A549 (cell line): ENCODE measurements at regions not wholly inside any gene's neighbourhood (a gene's known extent, or its start where the extent isn't known, plus 50 kb on each side); places are given as distances from the start of the nearest gene placed in this dataset.

Experiments used
- ATAC-seq, 2 experiments: fragments of 200-7000 bp in 1 of 2; fragments of >200 bp in 1 of 2; cut with Nextera tagmentation in 1 of 2; cut with Tn5 transposase in 1 of 2; 3 replicates each; pipeline versions ENCODE4 v1.8.0 to v1.9.1; 2018 to 2020; ENCODE audit warnings: mild to moderate bottlenecking in 1 of 2, moderate library complexity in 1 of 2
- CTCF ChIA-PET: fragments of 300-600 bp; sonication (Branson Sonifier 250); formaldehyde crosslinking; extraction: SDS; loops from one replicate; lab custom pipeline; 2021; ENCODE audit warnings: antibody characterized with exemption, inconsistent platforms; lab: Yijun Ruan, JAX
- POLR2A ChIA-PET: fragments of 350-600 bp; formaldehyde crosslinking; extraction: SDS; loops from one replicate; lab custom pipeline; 2021; ENCODE audit warnings: antibody characterized with exemption, inconsistent platforms; lab: Yijun Ruan, JAX
- DNase-seq, 2 experiments: peaks; one replicate each; pipeline versions ENCODE4 v3.0.0 to v3.0.0-alpha.2; 2011 to 2016; ENCODE audit warnings: low read depth in 1 of 2, low spot score in 1 of 2
- FAIRE-seq: peaks from 2 replicates; lab custom pipeline; 2011; peaks lifted over from hg19 to GRCh38; lab: Jason Lieb, UNC
- H3K27ac ChIP-seq, 2 experiments: fragments of >200 bp; sonication (Bioruptor Twin); formaldehyde crosslinking; 3 replicates each; pipeline ENCODE4 v1.5.1; 2016 to 2017
- H3K4me1 ChIP-seq: fragments of >200 bp; sonication (Bioruptor Twin); formaldehyde crosslinking; 3 replicates; pipeline ENCODE4 v1.6.1; 2016
- H3K4me2 ChIP-seq: fragments of >200 bp; sonication (Bioruptor Twin); formaldehyde crosslinking; 3 replicates; pipeline ENCODE4 v1.6.1; 2016
- H3K4me3 ChIP-seq: fragments of >200 bp; sonication (Bioruptor Twin); formaldehyde crosslinking; 3 replicates; pipeline ENCODE4 v1.5.1; 2016
- H3K9me3 ChIP-seq: fragments of >200 bp; sonication (Bioruptor Twin); formaldehyde crosslinking; 3 replicates; pipeline ENCODE4 v1.6.1; 2016
- CBX2 ChIP-seq: fragments of 200-600 bp; sonication (generic); IDR thresholded peaks from 2 replicates; pipeline ENCODE4 v1.6.1; 2016; ENCODE audit warnings: low read depth, mild to moderate bottlenecking, borderline replicate concordance
- EHF ChIP-seq: fragments of 250-450 bp; sonication (Bioruptor Pico); IDR thresholded peaks from 2 replicates; pipeline ENCODE4 v1.5.0; 2020; ENCODE audit warnings: mild to moderate bottlenecking
- EHMT2 ChIP-seq: fragments of 200-600 bp; sonication (generic); IDR thresholded peaks from 2 replicates; pipeline ENCODE4 v1.6.1; 2016; ENCODE audit warnings: antibody characterized with exemption, low read depth, mild to moderate bottlenecking, moderate library complexity
- ELK1 ChIP-seq: fragments of 150-350 bp; IDR thresholded peaks from 2 replicates; pipeline ENCODE4 v1.6.1; 2014; ENCODE audit warnings: low read depth, mild to moderate bottlenecking, low read length
- ESRRA ChIP-seq: fragments of 150-350 bp; IDR thresholded peaks from 2 replicates; pipeline ENCODE4 v1.6.1; 2014; ENCODE audit warnings: mild to moderate bottlenecking, low read length, borderline replicate concordance
- FOXS1 ChIP-seq: fragments of 250-450 bp; sonication (Bioruptor Pico); IDR thresholded peaks from 2 replicates; pipeline ENCODE4 v1.5.0; 2020; ENCODE audit warnings: mild to moderate bottlenecking, moderate library complexity
- GATA3 ChIP-seq: IDR thresholded peaks from 2 replicates; pipeline ENCODE4 v1.6.1; 2012; ENCODE audit warnings: borderline replicate concordance
- HDAC2 ChIP-seq: fragments of 200-600 bp; sonication (generic); IDR thresholded peaks from 2 replicates; pipeline ENCODE4 v1.6.1; 2016
- HOXA7 ChIP-seq: fragments of 250-450 bp; sonication (Bioruptor Pico); IDR thresholded peaks from 2 replicates; pipeline ENCODE4 v1.5.0; 2020; ENCODE audit warnings: mild to moderate bottlenecking, moderate library complexity
- JUN ChIP-seq, 2 experiments: fragments of >200 bp; sonication (Bioruptor Twin); formaldehyde crosslinking; IDR thresholded peaks; 2 replicates in 1 of 2; 3 replicates in 1 of 2; pipeline ENCODE4 v1.6.1; 2016 to 2017
- JUNB ChIP-seq: fragments of >200 bp; sonication (Bioruptor Twin); formaldehyde crosslinking; IDR thresholded peaks from 2 replicates; pipeline ENCODE4 v1.6.1; 2016
- KDM1A ChIP-seq: fragments of 200-600 bp; sonication (generic); IDR thresholded peaks from 2 replicates; pipeline ENCODE4 v1.6.1; 2016; ENCODE audit warnings: low read depth, mild to moderate bottlenecking
- KDM5A ChIP-seq: fragments of 200-600 bp; sonication (generic); IDR thresholded peaks from 2 replicates; pipeline ENCODE4 v1.6.1; 2016; ENCODE audit warnings: antibody characterized with exemption, mild to moderate bottlenecking
- MAX ChIP-seq: IDR thresholded peaks from 2 replicates; pipeline ENCODE4 v1.6.1; 2012
- MAZ ChIP-seq: fragments of 150-350 bp; IDR thresholded peaks from 2 replicates; pipeline ENCODE4 v1.6.1; 2014; ENCODE audit warnings: antibody characterized with exemption, low read depth, low read length, borderline replicate concordance
- MYC ChIP-seq: IDR thresholded peaks from 2 replicates; pipeline ENCODE4 v1.6.1; 2012; ENCODE audit warnings: mild to moderate bottlenecking, inconsistent platforms, low read length, improper control_type of control experiment, borderline replicate concordance
- NFE2L2 ChIP-seq: fragments of 150-350 bp; conservative IDR thresholded peaks from 2 replicates; pipeline ENCODE4 v1.6.1; 2014; ENCODE audit warnings: low read length
- NPAS2 ChIP-seq: fragments of 250-450 bp; sonication (Bioruptor Pico); IDR thresholded peaks from 2 replicates; pipeline ENCODE4 v1.8.0; 2022; ENCODE audit warnings: mild to moderate bottlenecking, moderate library complexity, borderline replicate concordance
- PBX3 ChIP-seq: IDR thresholded peaks from 2 replicates; pipeline ENCODE4 v1.6.1; 2012
- RAD21 ChIP-seq, 2 experiments: fragments of >200 bp in 1 of 2; sonication (Bioruptor Twin) in 1 of 2; formaldehyde crosslinking in 1 of 2; IDR thresholded peaks in 1 of 2; conservative IDR thresholded peaks in 1 of 2; 2 replicates in 1 of 2; 3 replicates in 1 of 2; pipeline ENCODE4 v1.6.1; 2012 to 2018; ENCODE audit warnings: inconsistent platforms in 1 of 2
- RARB ChIP-seq: fragments of 250-450 bp; sonication (Bioruptor Pico); IDR thresholded peaks from 2 replicates; pipeline ENCODE4 v1.8.0; 2021; ENCODE audit warnings: mild to moderate bottlenecking, moderate library complexity
- RNF2 ChIP-seq: fragments of 200-600 bp; sonication (generic); IDR thresholded peaks from 2 replicates; pipeline ENCODE4 v1.6.1; 2016; ENCODE audit warnings: low read depth, mild to moderate bottlenecking, antibody characterized with exemption, moderate library complexity, borderline replicate concordance
- SREBF2 ChIP-seq: fragments of 450-650 bp; IDR thresholded peaks from 2 replicates; pipeline ENCODE4 v1.6.1; 2014; ENCODE audit warnings: mild to moderate bottlenecking, moderate library complexity
- TP53 ChIP-seq: fragments of 250-450 bp; sonication (Bioruptor Pico); IDR thresholded peaks from 2 replicates; pipeline ENCODE4 v1.5.0; 2021; ENCODE audit warnings: mild to moderate bottlenecking, moderate library complexity
- ZFP36 ChIP-seq: fragments of 450-650 bp; IDR thresholded peaks from 2 replicates; pipeline ENCODE4 v1.6.1; 2014; ENCODE audit warnings: borderline replicate concordance; ENCODE audit not compliant: partially characterized antibody
- WGBS: methylation state at CpG from one replicate; pipeline ENCODE4 v1.1.6; 2017; ENCODE audit errors: missing lambda C conversion rate; 5-methylcytosine and 5-hydroxymethylcytosine counted together
- TF ChIP-seq, protein P1 (sequence below): fragments of >200 bp; sonication (Bioruptor Twin); formaldehyde crosslinking; IDR thresholded peaks from 3 replicates; pipeline ENCODE4 v1.6.1; 2016

DNA sequence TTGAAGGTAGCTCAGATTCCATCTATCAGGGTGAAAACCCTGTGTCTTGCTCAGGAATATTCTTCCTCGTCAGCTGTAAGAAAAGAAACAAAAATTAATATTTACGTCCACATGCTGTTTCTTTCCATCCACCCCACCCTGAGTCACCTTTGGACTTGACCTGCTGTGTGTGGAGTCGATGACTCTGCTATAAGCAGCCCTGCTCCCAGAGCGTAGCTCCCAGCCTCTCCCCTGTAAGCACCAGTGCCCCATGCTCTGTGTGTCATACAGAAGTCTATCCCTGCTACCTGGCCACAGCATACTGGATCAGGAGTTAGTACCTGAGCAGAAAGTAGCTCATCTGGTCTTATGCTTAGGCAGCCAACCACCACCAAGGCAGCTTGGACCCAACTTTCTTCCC is 223.6 kb downstream of the SOD2 start:
- ChIA-PET CTCF (interaction anchor here (0.9 kb wide), 1 partner anchor 252 kb away, joined by 3 read pairs; no protein-coding TSS in a partner anchor), POLR2A (no interaction called here)
- ATAC-seq: no peak
- 19% methylated on average over 4 of the region's 4 CpGs for WGBS
- no peak overlapping the region for H3K4me3 ChIP-seq
- H3K4me2 ChIP-seq: no peak overlapping the region
- TF ChIP-seq ZFP36 (no peak), EHMT2 (no peak), JUN (IDR thresholded peaks at IDR 0.05) (no peak), JUNB (no peak), TP53 (CRISPR knock-in tag) (no peak), HOXA7 (CRISPR knock-in tag) (no peak), KDM1A (no peak), ESRRA (no peak), HDAC2 (no peak), CBX2 (no peak), GATA3 (no peak)
- TF ChIP-seq, protein P1, sequence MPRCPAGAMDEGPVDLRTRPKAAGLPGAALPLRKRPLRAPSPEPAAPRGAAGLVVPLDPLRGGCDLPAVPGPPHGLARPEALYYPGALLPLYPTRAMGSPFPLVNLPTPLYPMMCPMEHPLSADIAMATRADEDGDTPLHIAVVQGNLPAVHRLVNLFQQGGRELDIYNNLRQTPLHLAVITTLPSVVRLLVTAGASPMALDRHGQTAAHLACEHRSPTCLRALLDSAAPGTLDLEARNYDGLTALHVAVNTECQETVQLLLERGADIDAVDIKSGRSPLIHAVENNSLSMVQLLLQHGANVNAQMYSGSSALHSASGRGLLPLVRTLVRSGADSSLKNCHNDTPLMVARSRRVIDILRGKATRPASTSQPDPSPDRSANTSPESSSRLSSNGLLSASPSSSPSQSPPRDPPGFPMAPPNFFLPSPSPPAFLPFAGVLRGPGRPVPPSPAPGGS: no peak
- H3K27ac ChIP-seq: no peak overlapping the region
- DNase-seq: no peak
- H3K4me1 ChIP-seq: no peaks in the 10 kb centered on the region
- FAIRE-seq: no peak
- no peaks in the 10 kb centered on the region for H3K9me3 ChIP-seq

DNA sequence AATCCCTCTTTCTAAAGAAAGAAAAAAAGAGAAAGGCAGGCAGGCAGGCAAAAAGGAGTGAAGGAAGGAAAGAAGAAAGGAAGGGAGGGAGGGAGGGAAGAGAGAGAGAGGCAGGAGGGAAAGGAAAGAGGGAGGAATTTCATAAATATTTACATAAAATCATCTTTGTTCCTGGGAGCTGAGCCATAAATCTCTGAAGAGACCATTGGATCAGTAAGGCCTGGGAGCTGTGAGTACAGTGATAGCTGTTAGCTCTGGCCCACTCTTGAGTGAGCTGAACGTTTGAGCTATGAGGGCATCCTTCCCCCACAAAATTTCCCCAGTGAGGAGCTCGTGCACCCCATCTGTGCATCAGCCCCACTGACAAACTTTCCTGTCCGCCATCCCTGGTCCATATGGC is 224.0 kb downstream of the SOD2 start:
- no peak overlapping the region for H3K4me3 ChIP-seq
- TF ChIP-seq RARB (CRISPR knock-in tag) (no peak), MAZ (no peak), RAD21 (conservative IDR thresholded peaks at IDR 0.05 in 1 of 2, IDR thresholded peaks at IDR 0.05 in 1 of 2) (no peak), SREBF2 (no peak), MYC (no peak), EHF (CRISPR knock-in tag) (no peak), FOXS1 (no peak), ELK1 (no peak), NFE2L2 (no peak), HDAC2 (no peak), JUNB (no peak), NPAS2 (CRISPR knock-in tag) (no peak), KDM5A (no peak), RNF2 (no peak)
- TF ChIP-seq, all 56 proteins: peak for 0
- ChIA-PET POLR2A (no interaction called here), CTCF (interaction anchor here (0.9 kb wide), 1 partner anchor 251 kb away, joined by 3 read pairs; no protein-coding TSS in a partner anchor)
- ATAC-seq (no peak), DNase-seq (no peak), FAIRE-seq (no peak)
- no peak overlapping the region for H3K4me2 ChIP-seq
- no peaks in the 10 kb centered on the region for H3K4me1 ChIP-seq
- H3K27ac ChIP-seq: no peak overlapping the region
- 8% methylated on average over 3 of the region's 3 CpGs for WGBS
- no peaks in the 10 kb centered on the region for H3K9me3 ChIP-seq

- FAIRE-seq (no peak), DNase-seq (no peak), ATAC-seq (no peak)
- Histone ChIP-seq H3K9me3 (no peaks in the 10 kb centered on the region), H3K4me1 (no peaks in the 10 kb centered on the region), H3K4me3 (no peak overlapping the region), H3K27ac (no peak overlapping the region), H3K4me2 (no peak overlapping the region)
- 37% methylated on average over 5 of the region's 5 CpGs for WGBS
- POLR2A ChIA-PET: no interaction called here
- CTCF ChIA-PET: interaction anchor here (1.0 kb wide), 1 partner anchor 25 kb away, joined by 4 read pairs; no protein-coding TSS in a partner anchor
- TF ChIP-seq PBX3 (no peak), MAX (no peak)
- TF ChIP-seq, protein P1: no peak
Observed at GRCh38 chr6:159467473-159468041, 225.5 kb downstream of the SOD2 start.
